ENCODE measurements at regions not wholly inside any gene's neighbourhood (a gene's known extent, or its start where the extent isn't known, plus 50 kb on each side); places are given as distances from the start of the nearest gene placed in this dataset.

GRCh38 chr3:43173949-43174348, 68.1 kb upstream of the POMGNT2 start:
- intact Hi-C loops (cut with DNase I; ENCODE audit: low total_unique reads): no loop called here

GRCh38 chr3:43171748-43172147, 65.9 kb upstream of the POMGNT2 start:
- DNase-seq: no peak
- Histone ChIP-seq H3K4me1 (no peaks in the 10 kb centered on the region), H3K27me3 (no peaks in the 10 kb centered on the region), H3K9me3 (peaks cover 0 to 4% (median 0%) of the 10 kb centered on the region in 3 donors), H3K4me3 (no peak overlapping the region), H3K36me3 (no peaks in the 10 kb centered on the region), H3K27ac (no peak overlapping the region)
- intact Hi-C loops (cut with DNase I; ENCODE audit: low total_unique reads): no loop called here
- TF ChIP-seq CTCF (IDR thresholded peaks at IDR 0.05): no peak

More at GRCh38 chr3:43173949-43174348, 68.1 kb upstream of the POMGNT2 start:
- no peak overlapping the region for H3K4me3 ChIP-seq
- no peak for DNase-seq
- no peak for TF ChIP-seq CTCF (IDR thresholded peaks at IDR 0.05)
- H3K4me1 ChIP-seq: no peaks in the 10 kb centered on the region
- H3K27me3 ChIP-seq: no peaks in the 10 kb centered on the region
- H3K27ac ChIP-seq: no peak overlapping the region
- no peaks in the 10 kb centered on the region for H3K9me3 ChIP-seq
- H3K36me3 ChIP-seq: no peaks in the 10 kb centered on the region

- no peak for DNase-seq
- H3K4me3 ChIP-seq: no peak overlapping the region
- intact Hi-C loops (cut with DNase I; ENCODE audit: low total_unique reads): no loop called here
- H3K36me3 ChIP-seq: peaks cover 0 to 4% (median 0%) of the 10 kb centered on the region in 3 donors
- H3K9me3 ChIP-seq: peaks cover 0 to 12% (median 3%) of the 10 kb centered on the region in 3 donors
- no peak overlapping the region for H3K27ac ChIP-seq
- H3K4me1 ChIP-seq: no peaks in the 10 kb centered on the region
- no peak for TF ChIP-seq CTCF (IDR thresholded peaks at IDR 0.05)
- H3K27me3 ChIP-seq: no peaks in the 10 kb centered on the region
Observed at GRCh38 chr3:43170553-43170952, 64.7 kb upstream of the POMGNT2 start.

GRCh38 chr3:43169987-43170386, 64.1 kb upstream of the POMGNT2 start:
- no peak overlapping the region for H3K27ac ChIP-seq
- H3K36me3 ChIP-seq: peaks cover 0 to 4% (median 0%) of the 10 kb centered on the region in 3 donors
- TF ChIP-seq CTCF (IDR thresholded peaks at IDR 0.05): no peak
- no peaks in the 10 kb centered on the region for H3K27me3 ChIP-seq
- DNase-seq: no peak
- no peaks in the 10 kb centered on the region for H3K4me1 ChIP-seq
- intact Hi-C loops (cut with DNase I; ENCODE audit: low total_unique reads): no loop called here
- H3K9me3 ChIP-seq: peaks cover 0 to 12% (median 3%) of the 10 kb centered on the region in 3 donors
- no peak overlapping the region for H3K4me3 ChIP-seq

DNA sequence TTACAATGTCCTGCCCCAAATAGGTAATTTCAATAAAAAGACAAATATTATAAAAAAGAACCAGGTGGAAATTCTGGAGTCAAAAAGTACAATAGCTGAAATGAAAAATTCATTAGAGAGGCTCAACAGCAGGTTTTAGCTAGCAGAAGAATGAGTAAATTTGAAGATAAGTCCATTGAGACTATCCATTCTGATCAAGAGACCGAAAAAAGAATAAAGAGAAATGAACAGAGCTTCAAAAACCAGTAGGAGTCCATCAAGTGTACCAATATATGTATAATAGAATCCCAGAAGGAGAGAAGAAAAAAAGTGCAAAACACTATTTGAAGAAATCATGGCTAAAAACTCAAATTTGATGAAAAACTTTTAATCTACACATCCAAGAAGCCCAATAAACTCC, 60.5 kb upstream of the POMGNT2 start:
- intact Hi-C loops (cut with DNase I; ENCODE audit: low total_unique reads): no loop called here
- Histone ChIP-seq H3K9me3 (peaks cover 0 to 12% (median 3%) of the 10 kb centered on the region in 3 donors), H3K4me3 (no peak overlapping the region), H3K4me1 (peaks cover 0 to 10% (median 6%) of the 10 kb centered on the region in 4 donors), H3K36me3 (peaks cover 0 to 4% (median 0%) of the 10 kb centered on the region in 3 donors), H3K27me3 (no peaks in the 10 kb centered on the region), H3K27ac (no peak overlapping the region)
- no peak for TF ChIP-seq CTCF (IDR thresholded peaks at IDR 0.05)
- no peak for DNase-seq

GRCh38 chr3:43165786-43166185, 59.9 kb upstream of the POMGNT2 start:
- no peak for DNase-seq
- intact Hi-C loops (cut with DNase I; ENCODE audit: low total_unique reads): no loop called here
- H3K36me3 ChIP-seq: peaks cover 0 to 4% (median 0%) of the 10 kb centered on the region in 3 donors
- peaks cover 0 to 10% (median 6%) of the 10 kb centered on the region in 4 donors for H3K4me1 ChIP-seq
- peaks cover 0 to 12% (median 3%) of the 10 kb centered on the region in 3 donors for H3K9me3 ChIP-seq
- no peak overlapping the region for H3K4me3 ChIP-seq
- TF ChIP-seq CTCF (IDR thresholded peaks at IDR 0.05): no peak
- no peaks in the 10 kb centered on the region for H3K27me3 ChIP-seq
- H3K27ac ChIP-seq: no peak overlapping the region
